B cell (primary cell): ENCODE measurements at regions not wholly inside any gene's neighbourhood (a gene's known extent, or its start where the extent isn't known, plus 50 kb on each side); places are given as distances from the start of the nearest gene placed in this dataset.
"Not testable (repeated sequence)": the region's sequence is repeated elsewhere in the genome, so short reads cannot be mapped to it uniquely, and the experiment has no call there.

Experiments used
- ATAC-seq: fragments of 200-7000 bp; cut with Tn5 transposase; one replicate; pipeline ENCODE4 v1.10.0; 2021; ENCODE audit warnings: low read depth, mild to moderate bottlenecking, moderate number of reproducible peaks, moderate library complexity
- CTCF ChIA-PET: fragments of 350-600 bp; sonication (Branson Sonifier 250); formaldehyde crosslinking; loops from one replicate; lab custom pipeline; 2021; ENCODE audit warnings: antibody characterized with exemption, inconsistent platforms; lab: Charles Lee
- POLR2A ChIA-PET: fragments of 350-600 bp; sonication (Branson Sonifier 250); formaldehyde crosslinking; loops from one replicate; lab custom pipeline; 2021; ENCODE audit warnings: antibody characterized with exemption; lab: Charles Lee
- DNase-seq: peaks from one replicate; pipeline ENCODE4 v3.0.0; 2013
- H2AFZ ChIP-seq: 2 replicates; pipeline ENCODE4 v1.6.1; 2012; ENCODE audit warnings: mild to moderate bottlenecking, low read depth, low read length; ENCODE audit not compliant: insufficient read depth, poor library complexity, severe bottlenecking
- H3K27ac ChIP-seq, 2 donors: 1 replicate in 1 of 2; 2 replicates in 1 of 2; pipeline ENCODE4 v1.5.1; 2012 to 2013; ENCODE audit warnings: low read length in 2 of 2, mild to moderate bottlenecking in 2 of 2, moderate library complexity in 1 of 2
- H3K27me3 ChIP-seq, 4 experiments: fragments of 200-600 bp in 1 of 4; sonication (generic) in 1 of 4; replicated peaks in 1 of 4; 1 replicate in 2 of 4; 2 replicates in 2 of 4; pipeline versions ENCODE4 v1.6.1 to v1.7.0; 2013 to 2016; ENCODE audit warnings: low read length in 3 of 4, mild to moderate bottlenecking in 2 of 4, mixed read lengths in 1 of 4, moderate library complexity in 1 of 4; ENCODE audit not compliant: insufficient read depth in 4 of 4, control insufficient read depth in 3 of 4; ENCODE audit errors: control extremely low read depth in 1 of 4
- H3K36me3 ChIP-seq, 2 experiments: replicated peaks in 1 of 2; 1 replicate in 1 of 2; 2 replicates in 1 of 2; pipeline versions ENCODE4 v1.6.1 to v1.7.1; 2013; ENCODE audit warnings: low read length in 1 of 2; ENCODE audit not compliant: insufficient read depth in 2 of 2, control insufficient read depth in 1 of 2; ENCODE audit errors: control extremely low read depth in 1 of 2, extremely low read depth in 1 of 2
- H3K4me1 ChIP-seq, 2 donors: fragments of 200-600 bp in 1 of 2; sonication (generic) in 1 of 2; 1 replicate in 1 of 2; 2 replicates in 1 of 2; pipeline versions ENCODE4 v1.5.1 to v1.6.1; 2013 to 2017; ENCODE audit warnings: low read length in 2 of 2; ENCODE audit not compliant: control insufficient read depth in 2 of 2, insufficient read depth in 2 of 2
- H3K4me2 ChIP-seq: replicated peaks from 2 replicates; pipeline ENCODE3; 2012; ENCODE audit warnings: mild to moderate bottlenecking, low read depth, low read length; ENCODE audit not compliant: poor library complexity, severe bottlenecking
- H3K4me3 ChIP-seq, 5 experiments: fragments of 200-600 bp in 1 of 5; sonication (generic) in 1 of 5; 1 replicate in 3 of 5; 2 replicates in 2 of 5; pipeline versions ENCODE4 v1.5.1 to v1.7.0; 2011 to 2016; ENCODE audit warnings: low read length in 4 of 5, mild to moderate bottlenecking in 4 of 5, low read depth in 2 of 5, control low read depth in 1 of 5, moderate library complexity in 1 of 5; ENCODE audit not compliant: insufficient read depth in 1 of 5; ENCODE audit errors: control extremely low read depth in 1 of 5, extremely low read depth in 1 of 5
- H3K79me2 ChIP-seq: fragments of 200-600 bp; sonication (generic); one replicate; pipeline ENCODE4 v1.6.0; 2016; ENCODE audit warnings: low read length; ENCODE audit not compliant: control insufficient read depth, insufficient read depth
- H3K9ac ChIP-seq: fragments of 200-600 bp; sonication (generic); 2 replicates; pipeline ENCODE4 v1.6.1; 2017; ENCODE audit warnings: mild to moderate bottlenecking, low read length, moderate library complexity
- H3K9me3 ChIP-seq, 3 donors: one replicate each; pipeline versions ENCODE4 v1.6.1 to v1.7.1; 2013; ENCODE audit warnings: low read length in 2 of 3; ENCODE audit not compliant: control insufficient read depth in 2 of 3, insufficient read depth in 1 of 3; ENCODE audit errors: control extremely low read depth in 1 of 3
- H4K20me1 ChIP-seq: 2 replicates; pipeline ENCODE4 v1.6.0; 2012; ENCODE audit warnings: mild to moderate bottlenecking, low read length; ENCODE audit not compliant: insufficient read depth, control insufficient read depth, poor library complexity, severe bottlenecking
- H3K27ac Mint-ChIP-seq: one replicate; pipeline ENCODE4 v1.8.0; 2021; ENCODE audit warnings: mixed read lengths
- H3K27me3 Mint-ChIP-seq: one replicate; pipeline ENCODE4 v1.8.0; 2021; ENCODE audit warnings: mixed read lengths
- H3K4me1 Mint-ChIP-seq: one replicate; pipeline ENCODE4 v1.8.0; 2021; ENCODE audit warnings: mixed read lengths
- H3K4me3 Mint-ChIP-seq: one replicate; pipeline ENCODE4 v1.8.0; 2021; ENCODE audit warnings: mixed read lengths
- H3K9me3 Mint-ChIP-seq: one replicate; pipeline ENCODE4 v1.8.0; 2022; ENCODE audit warnings: mixed read lengths; ENCODE audit not compliant: insufficient read depth
- WGBS: methylation state at CpG from one replicate; pipeline ENCODE4 v1.1.5; 2013; ENCODE audit warnings: missing lambda C conversion rate; ENCODE audit not compliant: insufficient coverage; 5-methylcytosine and 5-hydroxymethylcytosine counted together
- intact Hi-C: fragments of 100-400 bp; cut with micrococcal nuclease; formaldehyde crosslinking; loops from one replicate; pipeline ENCODE4 v1.10.0; 2022

DNA sequence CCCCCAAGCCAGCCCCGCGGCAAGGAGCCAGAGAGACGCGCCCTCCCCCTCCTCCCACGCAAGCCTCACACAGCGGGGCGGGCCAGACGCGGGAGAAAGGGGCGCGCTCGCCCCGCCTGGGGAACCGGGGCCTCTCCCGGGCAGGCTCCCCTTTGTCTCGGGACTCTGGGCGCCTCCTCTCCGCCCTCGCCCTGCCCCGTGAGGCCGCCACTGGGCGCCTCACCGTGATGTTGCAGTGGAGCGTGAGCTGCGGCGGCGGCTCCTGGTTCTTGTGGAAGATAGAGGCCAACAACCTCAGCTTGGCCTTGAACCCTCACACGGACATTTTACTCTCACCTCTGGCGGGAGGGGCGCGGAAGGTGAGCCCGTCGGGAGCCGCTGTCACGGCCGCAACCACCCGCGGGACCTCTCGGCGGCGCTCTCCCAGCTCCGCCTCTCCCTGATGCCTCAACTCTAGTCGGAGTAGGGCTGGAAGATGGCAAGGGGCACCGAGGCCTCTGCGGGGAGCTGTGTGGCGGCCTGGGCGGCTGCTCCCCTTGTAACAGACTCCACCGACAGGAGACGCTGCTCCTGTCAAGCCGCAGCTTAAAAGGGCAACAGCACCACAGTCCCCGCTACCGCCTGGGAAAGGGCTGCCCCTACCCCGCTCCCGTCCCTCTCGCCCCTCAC lies 179.2 kb upstream of the ZSCAN2 start:
- CTCF ChIA-PET, H3K27me3 ChIP-seq, intact Hi-C loops, ATAC-seq, H3K9me3 ChIP-seq, H3K9ac ChIP-seq, H3K4me3 Mint-ChIP-seq, H3K9me3 Mint-ChIP-seq, H2AFZ ChIP-seq, H3K27ac ChIP-seq, H3K36me3 ChIP-seq, POLR2A ChIA-PET, H3K27me3 Mint-ChIP-seq, H3K4me1 ChIP-seq, H3K4me1 Mint-ChIP-seq, H3K4me2 ChIP-seq, H4K20me1 ChIP-seq, H3K79me2 ChIP-seq, DNase-seq, H3K27ac Mint-ChIP-seq: not testable (repeated sequence)
- H3K4me3 ChIP-seq: peak overlapping the region in 2 of 5 experiments; percentile 27 to 36
- WGBS: no CpG with 5 or more reads among the region's 55 CpGs

GRCh38 chr15:84425327-84425726 lies 175.5 kb upstream of the ZSCAN2 start:
- H3K27ac Mint-ChIP-seq, intact Hi-C loops, H3K27ac ChIP-seq, CTCF ChIA-PET, H3K9me3 Mint-ChIP-seq, H3K9ac ChIP-seq, POLR2A ChIA-PET, H3K9me3 ChIP-seq, H3K4me3 ChIP-seq, H3K4me1 ChIP-seq, H3K36me3 ChIP-seq, H3K4me1 Mint-ChIP-seq, H3K27me3 Mint-ChIP-seq, H2AFZ ChIP-seq, H3K27me3 ChIP-seq, ATAC-seq, H3K4me2 ChIP-seq, H3K79me2 ChIP-seq, DNase-seq, H3K4me3 Mint-ChIP-seq, H4K20me1 ChIP-seq: not testable (repeated sequence)
- no CpG with 5 or more reads among the region's 7 CpGs for WGBS

GRCh38 chr15:84473305-84473877 lies 127.4 kb upstream of the ZSCAN2 start:
- CTCF ChIA-PET, H3K4me1 ChIP-seq, intact Hi-C loops, H3K79me2 ChIP-seq, H3K9ac ChIP-seq, H3K27me3 Mint-ChIP-seq, H4K20me1 ChIP-seq, H3K27me3 ChIP-seq, H3K4me2 ChIP-seq, H3K4me3 ChIP-seq, H3K36me3 ChIP-seq, ATAC-seq, POLR2A ChIA-PET, DNase-seq, H2AFZ ChIP-seq, H3K9me3 Mint-ChIP-seq, H3K27ac Mint-ChIP-seq, H3K4me3 Mint-ChIP-seq, H3K27ac ChIP-seq, H3K9me3 ChIP-seq, H3K4me1 Mint-ChIP-seq: not testable (repeated sequence)
- WGBS: no CpG with 5 or more reads among the region's 26 CpGs

DNA sequence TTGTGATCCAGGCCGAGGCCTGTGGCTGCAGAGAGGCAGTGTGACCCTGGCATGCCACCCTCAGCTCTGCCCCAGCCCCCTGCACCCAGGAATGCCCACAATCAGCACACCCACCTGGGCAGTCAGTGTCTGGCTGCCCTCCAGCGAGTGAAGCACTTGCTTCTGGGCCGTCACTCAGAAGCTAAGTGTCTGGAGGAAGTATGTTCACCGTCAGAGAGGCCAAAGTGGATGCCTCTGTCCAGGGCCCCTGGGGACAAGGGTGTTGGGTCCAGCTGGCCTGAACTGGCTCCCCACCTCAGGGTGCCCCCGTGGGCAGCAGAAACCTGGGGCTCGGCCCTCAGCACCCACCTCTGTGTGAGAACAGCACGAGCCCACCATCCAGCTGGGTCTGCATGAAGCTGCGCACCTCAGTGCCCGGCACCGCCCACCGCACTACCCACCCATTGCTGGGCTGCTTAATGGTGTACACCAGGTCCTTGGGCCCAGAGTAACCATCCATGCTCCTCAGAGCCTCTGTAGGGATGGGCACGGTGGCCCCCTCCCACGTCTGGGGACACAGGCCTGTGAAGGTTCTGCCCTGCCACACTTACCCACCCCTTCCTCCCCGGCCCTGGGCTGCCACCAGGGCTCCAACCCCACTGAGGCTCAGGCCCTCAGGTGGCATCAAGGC lies 124.3 kb upstream of the ZSCAN2 start:
- H3K9me3 ChIP-seq, H3K27ac ChIP-seq, H3K4me3 ChIP-seq, H3K79me2 ChIP-seq, H3K27me3 ChIP-seq, ATAC-seq, H3K4me1 Mint-ChIP-seq, CTCF ChIA-PET, DNase-seq, H3K27ac Mint-ChIP-seq, POLR2A ChIA-PET, H3K9ac ChIP-seq, H3K4me3 Mint-ChIP-seq, intact Hi-C loops, H3K36me3 ChIP-seq, H4K20me1 ChIP-seq, H3K27me3 Mint-ChIP-seq, H3K4me2 ChIP-seq, H2AFZ ChIP-seq, H3K9me3 Mint-ChIP-seq, H3K4me1 ChIP-seq: not testable (repeated sequence)
- no CpG with 5 or more reads among the region's 14 CpGs for WGBS
